ENCODE measurements at regions not wholly inside any gene's neighbourhood (a gene's known extent, or its start where the extent isn't known, plus 50 kb on each side); places are given as distances from the start of the nearest gene placed in this dataset.

DNA sequence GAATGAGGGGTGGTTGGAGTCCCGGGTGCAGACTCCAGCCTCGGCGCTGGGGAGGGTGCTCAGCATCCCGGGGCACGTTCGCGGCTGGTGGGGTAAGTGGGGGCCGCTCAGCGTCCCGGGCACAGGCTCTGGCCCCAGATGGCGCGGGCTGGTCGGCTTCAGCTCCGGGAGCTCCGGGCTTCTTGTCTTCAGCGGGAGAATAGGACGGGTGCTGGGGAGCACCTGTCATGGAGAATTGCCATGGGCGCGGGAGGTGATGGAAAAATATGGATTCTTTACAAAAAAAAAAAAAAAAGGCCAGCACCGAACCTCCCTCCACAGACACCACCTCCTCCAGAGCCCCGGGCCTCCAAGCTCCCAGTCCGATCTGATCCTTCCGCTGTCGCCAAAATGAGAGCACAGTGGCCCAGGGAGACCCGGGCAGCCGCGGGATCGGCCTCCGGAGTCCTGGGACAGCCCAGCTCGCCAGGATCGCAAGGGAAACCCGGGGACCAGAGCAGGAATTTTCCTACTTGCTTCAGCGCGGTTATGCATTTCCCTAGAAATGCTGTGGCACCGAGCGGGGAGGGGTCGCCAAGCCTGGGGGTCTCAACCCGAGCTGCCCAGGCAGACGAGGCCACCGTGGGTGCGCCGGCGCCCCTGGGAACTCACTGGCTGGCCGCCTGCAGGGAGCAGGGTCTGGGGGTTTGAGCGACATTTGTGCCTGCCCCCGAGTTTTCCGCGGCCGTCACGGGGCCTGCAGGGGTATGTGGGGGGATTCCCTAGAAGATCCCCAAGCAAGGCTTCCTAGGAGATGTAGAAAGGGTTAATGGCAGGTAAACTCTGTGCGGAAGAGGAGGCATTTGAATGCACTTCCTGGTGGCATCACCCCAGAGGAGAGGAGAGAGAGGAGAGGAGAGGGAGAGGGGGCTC lies 1336.9 kb downstream of the BRD1 start:
- in situ Hi-C loops (cut with HindIII; ENCODE audit: low pct_unique_long_range_greater_than_20kb, low sequenced_read_pairs) (no loop called here), intact Hi-C loops (cut with micrococcal nuclease; ENCODE audit: unreplicated experiment) (no loop called here)
- ATAC-seq (no peak), DNase-seq (ENCODE audit: low read depth, low spot score) (no peak)
- POLR2A ChIA-PET, result no interaction called here
- CTCF ChIA-PET, result no interaction called here
- TF ChIP-seq SIN3A (IDR thresholded peaks at IDR 0.05; ENCODE audit: borderline replicate concordance, insufficient read depth, low read depth, low read length), result no peak
- TF ChIP-seq, protein P1, sequence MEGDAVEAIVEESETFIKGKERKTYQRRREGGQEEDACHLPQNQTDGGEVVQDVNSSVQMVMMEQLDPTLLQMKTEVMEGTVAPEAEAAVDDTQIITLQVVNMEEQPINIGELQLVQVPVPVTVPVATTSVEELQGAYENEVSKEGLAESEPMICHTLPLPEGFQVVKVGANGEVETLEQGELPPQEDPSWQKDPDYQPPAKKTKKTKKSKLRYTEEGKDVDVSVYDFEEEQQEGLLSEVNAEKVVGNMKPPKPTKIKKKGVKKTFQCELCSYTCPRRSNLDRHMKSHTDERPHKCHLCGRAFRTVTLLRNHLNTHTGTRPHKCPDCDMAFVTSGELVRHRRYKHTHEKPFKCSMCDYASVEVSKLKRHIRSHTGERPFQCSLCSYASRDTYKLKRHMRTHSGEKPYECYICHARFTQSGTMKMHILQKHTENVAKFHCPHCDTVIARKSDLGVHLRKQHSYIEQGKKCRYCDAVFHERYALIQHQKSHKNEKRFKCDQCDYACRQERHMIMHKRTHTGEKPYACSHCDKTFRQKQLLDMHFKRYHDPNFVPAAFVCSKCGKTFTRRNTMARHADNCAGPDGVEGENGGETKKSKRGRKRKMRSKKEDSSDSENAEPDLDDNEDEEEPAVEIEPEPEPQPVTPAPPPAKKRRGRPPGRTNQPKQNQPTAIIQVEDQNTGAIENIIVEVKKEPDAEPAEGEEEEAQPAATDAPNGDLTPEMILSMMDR (IDR thresholded peaks at IDR 0.05), result no peak
- TF ChIP-seq TCF7L2 (IDR thresholded peaks at IDR 0.05; ENCODE audit: low read depth, low read length), result no peak
- TF ChIP-seq POLR2AphosphoS5 (IDR thresholded peaks at IDR 0.05; ENCODE audit: low read depth, low read length), result no peak
- TF ChIP-seq REST (IDR thresholded peaks at IDR 0.05; ENCODE audit: insufficient read depth in 1 of 2, low read depth in 2 of 2, low read length in 1 of 2), result no peak
- Histone ChIP-seq H3K27ac (ENCODE audit: low read length) (no peak overlapping the region), H3K27me3 (ENCODE audit: control insufficient read depth, insufficient read depth, low read length) (no peaks in the 10 kb centered on the region; the same call in 1 of the 2 replicates), H3K36me3 (ENCODE audit: control insufficient read depth, insufficient read depth, low read length) (no peaks in the 10 kb centered on the region), H3K4me3 (ENCODE audit: low read depth in 2 of 2, low read length in 2 of 2) (no peak overlapping the region), H3K4me1 (ENCODE audit: control insufficient read depth, insufficient read depth, low read length) (no peaks in the 10 kb centered on the region), H3K9me3 (ENCODE audit: control insufficient read depth, insufficient read depth, low read depth, low read length) (no peaks in the 10 kb centered on the region)
- no TSS peak for BruUV-seq (replicated peaks)

DNA sequence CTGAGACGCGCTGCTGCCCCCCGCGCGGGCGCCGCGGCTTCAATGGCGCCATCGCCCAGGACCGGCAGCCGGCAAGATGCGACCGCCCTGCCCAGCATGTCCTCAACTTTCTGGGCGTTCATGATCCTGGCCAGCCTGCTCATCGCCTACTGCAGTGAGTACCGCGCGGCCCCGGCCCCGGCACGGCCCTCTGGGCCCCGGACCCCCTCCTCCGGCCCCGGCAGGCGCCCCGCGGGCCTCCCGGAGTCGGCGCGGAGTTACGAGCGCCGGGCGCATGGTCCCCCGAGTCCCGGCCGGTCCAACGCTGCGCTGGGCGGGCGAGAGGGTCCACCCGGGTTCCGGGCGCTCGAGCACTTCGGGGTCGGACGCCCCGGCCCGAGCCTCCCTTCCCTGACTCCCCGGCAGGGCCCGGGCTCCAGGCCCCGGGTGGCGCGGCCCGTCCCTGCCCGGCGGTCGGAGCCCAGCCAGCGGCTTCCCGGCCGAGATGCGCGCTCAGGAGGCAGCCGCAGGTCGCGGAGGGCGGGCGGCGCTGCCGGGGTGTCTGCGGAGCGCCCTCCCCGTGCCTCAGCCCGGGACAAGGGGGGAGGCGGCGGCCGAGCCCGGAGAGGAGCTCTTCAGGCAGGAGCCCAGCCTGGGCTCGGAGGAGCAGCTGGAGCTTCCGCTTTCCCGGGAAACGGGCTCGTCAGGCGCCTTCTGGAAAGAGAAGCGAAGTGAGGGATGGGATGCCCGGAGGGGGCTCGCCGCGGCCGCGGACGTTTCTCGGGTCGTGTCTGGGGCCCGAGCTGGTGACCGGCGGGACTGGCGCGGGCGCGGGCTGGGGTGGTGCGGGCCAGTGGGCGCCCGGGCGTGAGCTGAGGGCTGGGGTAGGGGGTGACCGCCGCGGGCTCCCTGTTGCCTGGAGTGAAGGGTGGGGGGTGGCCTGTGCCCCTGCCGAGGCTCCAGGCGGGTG lies 1337.8 kb downstream of the BRD1 start:
- no TSS peak for BruUV-seq (replicated peaks)
- no peak for DNase-seq (ENCODE audit: low read depth, low spot score)
- Histone ChIP-seq H3K36me3 (ENCODE audit: control insufficient read depth, insufficient read depth, low read length) (no peaks in the 10 kb centered on the region), H3K27ac (ENCODE audit: low read length) (no peak overlapping the region), H3K4me3 (ENCODE audit: low read depth in 2 of 2, low read length in 2 of 2) (no peak overlapping the region), H3K27me3 (ENCODE audit: control insufficient read depth, insufficient read depth, low read length) (no peaks in the 10 kb centered on the region; the same call in 1 of the 2 replicates), H3K4me1 (ENCODE audit: control insufficient read depth, insufficient read depth, low read length) (no peaks in the 10 kb centered on the region), H3K9me3 (ENCODE audit: control insufficient read depth, insufficient read depth, low read depth, low read length) (no peaks in the 10 kb centered on the region)
- in situ Hi-C loops (cut with HindIII; ENCODE audit: low pct_unique_long_range_greater_than_20kb, low sequenced_read_pairs), result no loop called here
- CTCF ChIA-PET, result no interaction called here
- no peak for ATAC-seq
- intact Hi-C loops (cut with micrococcal nuclease; ENCODE audit: unreplicated experiment), result no loop called here
- no peak for TF ChIP-seq REST (IDR thresholded peaks at IDR 0.05; ENCODE audit: insufficient read depth in 1 of 2, low read depth in 2 of 2, low read length in 1 of 2)
- POLR2A ChIA-PET, result no interaction called here

Data from Panc1 (cell line).